Pancreas (tissue), 10 donors: ENCODE measurements at regions not wholly inside any gene's neighbourhood (a gene's known extent, or its start where the extent isn't known, plus 50 kb on each side); places are given as distances from the start of the nearest gene placed in this dataset.

Source experiments
- ATAC-seq, 4 donors: fragments of 200-7000 bp; cut with Tn5 transposase; one replicate each; pipeline versions ENCODE4 v1.8.0 to v1.9.1; 2020; ENCODE audit warnings: mild to moderate bottlenecking in 4 of 4, moderate library complexity in 4 of 4
- DNase-seq, 6 donors: peaks; one replicate each; pipeline ENCODE4 v3.0.0-alpha.2; 2020
- FAIRE-seq: peaks from 2 replicates; lab custom pipeline; 2012; peaks lifted over from hg19 to GRCh38; lab: Jason Lieb, UNC
- H3K27ac ChIP-seq, 4 donors: fragments of 200-600 bp; sonication (generic); 1 replicate in 3 of 4; 2 replicates in 1 of 4; pipeline versions ENCODE4 v1.5.0 to v1.8.0; 2020
- H3K27me3 ChIP-seq, 4 donors: fragments of 200-600 bp; one replicate each; pipeline ENCODE4 v1.8.0; 2021
- H3K36me3 ChIP-seq, 3 donors: fragments of 200-600 bp; sonication (generic) in 1 of 3; one replicate each; pipeline versions ENCODE4 v1.5.0 to v1.8.0; 2020 to 2021
- H3K4me1 ChIP-seq, 3 donors: fragments of 200-600 bp; one replicate each; pipeline ENCODE4 v1.8.0; 2021
- H3K4me3 ChIP-seq, 4 donors: fragments of 200-600 bp; sonication (generic) in 2 of 4; one replicate each; pipeline versions ENCODE4 v1.5.0 to v1.8.0; 2020 to 2021
- H3K9me3 ChIP-seq, 4 donors: fragments of 200-600 bp; one replicate each; pipeline ENCODE4 v1.8.0; 2021
- WGBS, 2 donors: extraction: QIAGEN DNeasy Blood & Tissue Kit; methylation state at CpG; one replicate each; pipeline ENCODE4 v1.1.7; 2013; 5-methylcytosine and 5-hydroxymethylcytosine counted together
- intact Hi-C, 3 donors: fragments of 100-400 bp; cut with DNase I; formaldehyde crosslinking; loops; one replicate each; pipeline versions ENCODE4 v1.11.1 to v1.14.2; 2022
- TF ChIP-seq, protein P1 (sequence below), 4 donors: fragments of 200-600 bp; sonication (generic) in 3 of 4; IDR thresholded peaks; one replicate each; pipeline versions ENCODE4 v1.5.0 to v1.8.0; 2021; ENCODE audit warnings: antibody characterized with exemption in 4 of 4
- donor health status: healthy with polysubstance abuse.
- donor health status: DM: no; HTN: no; CAD: no; lungs with moderate emphysema.
- donor health status: DM: no; HTN: no; CAD: no.
- donor health status: control.
- donor health status: control.
- donor health status: Bipolar disorder and iron deficiency.
- donor health status: DM: yes; HTN: yes; CAD: no.
- donor health status: DM: no; HTN: no; CAD: no.
- donor health status: DM: no; HTN: no; CAD: no.
- donor health status: DM: yes; HTN: yes; CAD: no.

DNA sequence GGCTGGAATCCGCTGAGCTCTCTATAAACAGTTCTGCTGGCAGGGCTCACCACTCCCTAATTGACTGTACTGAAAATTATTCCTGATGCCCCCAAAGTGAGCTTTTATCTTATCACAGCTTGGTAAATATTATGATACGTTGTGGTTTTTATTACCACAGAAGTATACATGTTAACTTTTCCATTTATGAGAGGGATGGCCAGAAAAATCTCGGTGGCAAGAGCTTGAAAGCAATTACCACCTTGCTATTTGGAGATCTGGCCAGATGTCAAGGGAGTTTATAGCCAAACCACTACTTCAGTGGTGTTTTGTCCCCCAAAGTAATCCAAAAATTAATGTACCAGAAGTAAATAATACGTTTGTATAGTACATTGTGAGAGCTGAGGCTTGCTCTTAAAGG is 75.4 kb upstream of the RCN1 start:
- TF ChIP-seq, protein P1, sequence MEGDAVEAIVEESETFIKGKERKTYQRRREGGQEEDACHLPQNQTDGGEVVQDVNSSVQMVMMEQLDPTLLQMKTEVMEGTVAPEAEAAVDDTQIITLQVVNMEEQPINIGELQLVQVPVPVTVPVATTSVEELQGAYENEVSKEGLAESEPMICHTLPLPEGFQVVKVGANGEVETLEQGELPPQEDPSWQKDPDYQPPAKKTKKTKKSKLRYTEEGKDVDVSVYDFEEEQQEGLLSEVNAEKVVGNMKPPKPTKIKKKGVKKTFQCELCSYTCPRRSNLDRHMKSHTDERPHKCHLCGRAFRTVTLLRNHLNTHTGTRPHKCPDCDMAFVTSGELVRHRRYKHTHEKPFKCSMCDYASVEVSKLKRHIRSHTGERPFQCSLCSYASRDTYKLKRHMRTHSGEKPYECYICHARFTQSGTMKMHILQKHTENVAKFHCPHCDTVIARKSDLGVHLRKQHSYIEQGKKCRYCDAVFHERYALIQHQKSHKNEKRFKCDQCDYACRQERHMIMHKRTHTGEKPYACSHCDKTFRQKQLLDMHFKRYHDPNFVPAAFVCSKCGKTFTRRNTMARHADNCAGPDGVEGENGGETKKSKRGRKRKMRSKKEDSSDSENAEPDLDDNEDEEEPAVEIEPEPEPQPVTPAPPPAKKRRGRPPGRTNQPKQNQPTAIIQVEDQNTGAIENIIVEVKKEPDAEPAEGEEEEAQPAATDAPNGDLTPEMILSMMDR (IDR thresholded peaks at IDR 0.05) = no peak
- FAIRE-seq (no peak), ATAC-seq (peak in 1 of 4 donors; percentile 47), DNase-seq (no peak)
- H3K27me3 ChIP-seq = no peaks in the 10 kb centered on the region
- H3K9me3 ChIP-seq = no peaks in the 10 kb centered on the region
- H3K27ac ChIP-seq = no peak overlapping the region
- intact Hi-C loops = no loop called here
- no peaks in the 10 kb centered on the region for H3K4me1 ChIP-seq
- 46 to 48% methylated on average over 4 of the region's 4 CpGs for WGBS, 2 donors
- H3K4me3 ChIP-seq = no peak overlapping the region
- H3K36me3 ChIP-seq = no peaks in the 10 kb centered on the region

DNA sequence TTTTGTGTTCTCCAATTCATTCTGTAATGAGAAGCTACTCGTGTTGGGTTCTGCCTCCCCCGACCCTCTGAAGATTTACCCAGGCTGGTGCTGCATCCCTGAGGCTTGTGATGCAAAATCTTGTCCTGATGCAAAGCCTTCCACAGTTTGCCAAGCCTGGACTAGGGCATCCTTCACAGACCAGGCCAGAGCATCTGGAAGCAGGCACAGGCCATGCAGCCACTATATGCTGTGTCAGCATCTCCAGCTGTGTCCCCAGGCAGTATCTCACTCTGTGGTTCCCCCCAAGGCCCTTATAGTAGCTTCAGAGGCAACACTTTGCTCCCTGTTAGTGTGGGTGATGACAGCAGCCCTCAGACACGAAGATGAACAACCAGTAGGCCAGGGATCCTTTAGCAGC is 77.3 kb upstream of the RCN1 start:
- Histone ChIP-seq H3K27me3 (no peaks in the 10 kb centered on the region), H3K4me3 (no peak overlapping the region), H3K27ac (no peak overlapping the region), H3K4me1 (no peaks in the 10 kb centered on the region), H3K36me3 (no peaks in the 10 kb centered on the region), H3K9me3 (no peaks in the 10 kb centered on the region)
- ATAC-seq = no peak
- TF ChIP-seq, protein P1 (IDR thresholded peaks at IDR 0.05) = no peak
- FAIRE-seq = no peak
- 36 to 54% methylated on average over 3 of the region's 3 CpGs for WGBS, 2 donors
- intact Hi-C loops = no loop called here
- no peak for DNase-seq

DNA sequence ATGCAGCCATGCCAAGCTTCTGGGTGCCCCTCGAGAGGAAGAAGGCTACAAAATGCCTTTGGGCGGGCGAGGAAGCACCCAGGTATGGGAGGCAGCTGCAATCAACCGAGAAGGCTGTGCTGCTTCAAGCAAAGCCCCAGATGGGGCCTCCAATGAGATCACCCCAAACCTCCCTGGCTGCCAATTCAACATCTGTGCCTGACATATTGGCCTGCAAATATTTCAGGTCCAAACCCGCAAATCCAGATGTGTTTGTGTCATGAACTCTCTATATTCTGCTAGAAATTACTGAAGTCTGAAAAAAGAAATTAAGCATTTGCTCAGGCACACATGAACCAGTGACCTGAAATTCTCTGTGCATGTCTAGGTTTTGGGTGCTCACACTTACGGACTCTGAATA is 78.8 kb upstream of the RCN1 start:
- no peak for FAIRE-seq

DNA sequence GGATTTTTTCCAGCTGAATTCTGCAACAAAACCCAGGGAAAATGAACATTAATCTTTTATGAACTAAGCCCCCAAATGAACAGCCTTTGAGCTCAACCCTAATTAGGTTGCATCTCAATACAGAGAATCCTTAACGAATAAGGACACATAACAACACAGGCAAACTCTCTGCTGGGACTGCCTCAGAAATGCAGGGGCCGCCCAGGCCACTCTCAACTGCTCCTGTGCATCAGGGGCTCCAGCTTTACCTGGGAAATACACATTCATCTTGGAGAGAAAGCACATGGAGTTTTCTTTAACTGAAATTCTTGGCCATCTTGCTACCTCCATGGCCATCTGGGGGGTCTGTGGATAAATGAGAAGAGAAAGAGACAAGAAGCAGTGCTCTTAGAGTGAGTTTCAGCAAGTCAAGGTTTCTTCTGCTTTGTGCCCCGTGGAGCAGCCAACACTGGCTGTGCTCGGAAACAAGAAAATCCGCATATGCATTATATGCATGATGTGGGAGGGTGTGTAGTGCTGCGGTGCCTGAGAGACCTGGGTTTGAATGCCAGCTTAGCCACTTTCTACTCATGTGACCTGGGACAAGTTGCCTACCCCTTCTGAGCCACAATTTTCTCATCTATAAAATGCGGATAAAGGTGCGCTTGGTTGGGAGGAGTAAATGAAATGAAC is 81.9 kb upstream of the RCN1 start:
- peaks cover 0 to 3% (median 0%) of the 10 kb centered on the region in 4 donors for H3K27me3 ChIP-seq
- 53 to 59% methylated on average over 8 of the region's 8 CpGs for WGBS, 2 donors
- no peaks in the 10 kb centered on the region for H3K9me3 ChIP-seq
- FAIRE-seq = no peak
- no peaks in the 10 kb centered on the region for H3K36me3 ChIP-seq
- DNase-seq = no peak
- no peak overlapping the region for H3K27ac ChIP-seq
- no peaks in the 10 kb centered on the region for H3K4me1 ChIP-seq
- intact Hi-C loops = no loop called here
- TF ChIP-seq, protein P1 (IDR thresholded peaks at IDR 0.05) = no peak
- no peak for ATAC-seq
- no peak overlapping the region for H3K4me3 ChIP-seq

More for the DNA sequence above, 78.8 kb upstream of the RCN1 start:
- Histone ChIP-seq H3K4me1 (no peaks in the 10 kb centered on the region), H3K4me3 (no peak overlapping the region), H3K27me3 (no peaks in the 10 kb centered on the region), H3K9me3 (no peaks in the 10 kb centered on the region), H3K36me3 (no peaks in the 10 kb centered on the region), H3K27ac (no peak overlapping the region)
- WGBS, 2 donors = 52 to 72% methylated on average over 6 of the region's 6 CpGs
- ATAC-seq (no peak), DNase-seq (no peak)
- intact Hi-C loops = no loop called here
- TF ChIP-seq, protein P1 (IDR thresholded peaks at IDR 0.05) = no peak

DNA sequence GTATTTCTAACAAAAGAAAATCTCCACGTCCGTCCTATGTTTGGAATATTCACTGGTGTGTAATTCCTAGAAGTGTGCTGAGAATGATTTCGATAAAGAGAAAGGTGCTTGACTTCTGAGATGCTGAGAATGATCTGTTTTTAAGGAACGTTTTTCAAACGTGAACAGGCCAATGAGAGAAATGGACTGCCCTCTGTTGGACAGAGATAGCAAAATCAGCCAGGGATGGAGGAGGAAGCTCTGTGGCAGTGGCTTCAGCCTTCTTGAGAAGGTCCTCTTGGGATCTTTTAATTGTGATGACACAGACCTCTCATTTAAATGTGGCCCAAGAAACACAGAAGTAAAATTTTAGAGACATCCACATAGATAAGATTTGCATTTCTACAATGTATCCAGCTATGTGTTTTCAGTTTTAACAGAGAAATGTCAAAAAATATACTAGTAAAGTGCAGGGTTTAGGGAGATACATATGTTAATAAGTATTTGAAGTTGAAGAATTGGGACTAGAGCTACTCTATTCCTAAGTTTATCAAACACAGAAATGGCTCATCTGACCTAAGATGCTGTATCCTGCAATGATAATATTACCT is 84.0 kb upstream of the RCN1 start:
- no peak for DNase-seq
- WGBS, 2 donors = 5% methylated on average over 5 of the region's 5 CpGs
- Histone ChIP-seq H3K27ac (no peak overlapping the region), H3K4me3 (no peak overlapping the region), H3K9me3 (no peaks in the 10 kb centered on the region), H3K36me3 (no peaks in the 10 kb centered on the region), H3K4me1 (no peaks in the 10 kb centered on the region), H3K27me3 (peaks cover 0 to 3% (median 0%) of the 10 kb centered on the region in 4 donors)
- ATAC-seq = peak in 3 of 4 donors; percentile 66 to 82 (median 74)
- TF ChIP-seq, protein P1 (IDR thresholded peaks at IDR 0.05) = peak; percentile 7 to 52 (median 30)
- FAIRE-seq = no peak
- intact Hi-C loops = no loop called here
